Natural killer cell treated with Interleukin-12 subunit alpha and Interleukin-12 subunit beta and Interleukin-15 and Interleukin-18, amount 100 ng/mL, for 72 hours (primary cell): ENCODE measurements at regions not wholly inside any gene's neighbourhood (a gene's known extent, or its start where the extent isn't known, plus 50 kb on each side); places are given as distances from the start of the nearest gene placed in this dataset.

Source experiments
- ATAC-seq, 2 donors: fragments of 150-1000 bp; cut with Tn5 transposase in 1 of 2; sonication (Bioruptor Pico), chemical (Tn5 transposase) in 1 of 2; 2 replicates each; pipeline ENCODE4 v1.10.0; 2021
- DNase-seq: peaks from one replicate; pipeline ENCODE4 v3.0.0; 2022; ENCODE audit warnings: low spot score
- H3K27ac Mint-ChIP-seq, 2 donors: 1 replicate in 1 of 2; 2 replicates in 1 of 2; pipeline ENCODE4 v1.8.0; 2022; ENCODE audit warnings: mixed read lengths in 2 of 2, mild to moderate bottlenecking in 1 of 2, moderate library complexity in 1 of 2
- H3K27me3 Mint-ChIP-seq, 2 donors: 1 replicate in 1 of 2; 2 replicates in 1 of 2; pipeline ENCODE4 v1.8.0; 2022; ENCODE audit warnings: mixed read lengths in 2 of 2
- H3K36me3 Mint-ChIP-seq: one replicate; pipeline ENCODE4 v1.8.0; 2022; ENCODE audit warnings: mixed read lengths
- H3K4me1 Mint-ChIP-seq, 2 donors: 1 replicate in 1 of 2; 2 replicates in 1 of 2; pipeline ENCODE4 v1.8.0; 2022; ENCODE audit warnings: low read depth in 2 of 2, mixed read lengths in 2 of 2, mild to moderate bottlenecking in 1 of 2
- H3K4me3 Mint-ChIP-seq: one replicate; pipeline ENCODE4 v1.8.0; 2022; ENCODE audit warnings: mixed read lengths
- H3K9me3 Mint-ChIP-seq: 2 replicates; pipeline ENCODE4 v1.8.0; 2022; ENCODE audit warnings: mixed read lengths

- peaks cover 5 to 6% of the 10 kb centered on the region in 2 donors for H3K27me3 Mint-ChIP-seq
- H3K4me3 Mint-ChIP-seq, result no peak overlapping the region
- ATAC-seq, result no peak
- no peaks in the 10 kb centered on the region for H3K36me3 Mint-ChIP-seq
- H3K9me3 Mint-ChIP-seq, result no peaks in the 10 kb centered on the region
- no peak for DNase-seq
- no peak overlapping the region for H3K27ac Mint-ChIP-seq
- no peaks in the 10 kb centered on the region for H3K4me1 Mint-ChIP-seq
These were observed 157.6 kb downstream of the RAB38 start for GRCh38 chr11:88017666-88018065.

GRCh38 chr11:88016392-88017170 is 158.7 kb downstream of the RAB38 start:
- no peaks in the 10 kb centered on the region for H3K4me1 Mint-ChIP-seq
- H3K36me3 Mint-ChIP-seq, result no peaks in the 10 kb centered on the region
- H3K27me3 Mint-ChIP-seq, result peaks cover 4 to 5% of the 10 kb centered on the region in 2 donors
- ATAC-seq, result peak; percentile 72 to 81
- H3K4me3 Mint-ChIP-seq, result no peak overlapping the region
- H3K27ac Mint-ChIP-seq, result no peak overlapping the region
- no peaks in the 10 kb centered on the region for H3K9me3 Mint-ChIP-seq
- DNase-seq, result peak; percentile 77

DNA sequence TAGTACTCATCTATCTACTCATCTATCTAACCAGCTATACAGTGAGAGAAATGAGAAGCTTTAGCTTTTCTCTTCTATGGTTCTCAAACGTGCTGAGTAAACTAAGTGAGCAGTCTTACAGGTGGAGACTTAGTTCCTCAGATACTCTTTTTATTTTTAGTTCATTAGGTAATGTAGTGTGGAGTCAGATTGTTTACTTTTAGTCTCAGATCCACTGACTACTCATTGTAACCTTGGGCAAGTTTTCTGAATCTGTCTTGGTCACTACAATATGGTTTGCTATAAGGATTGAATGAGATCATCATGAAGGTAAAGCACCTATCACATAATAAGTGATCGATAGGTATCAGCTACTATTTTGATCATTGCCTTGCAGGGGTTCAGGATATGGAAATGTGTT is 160.1 kb downstream of the RAB38 start:
- H3K36me3 Mint-ChIP-seq, result no peaks in the 10 kb centered on the region
- H3K9me3 Mint-ChIP-seq, result no peaks in the 10 kb centered on the region
- DNase-seq (no peak), ATAC-seq (no peak)
- no peak overlapping the region for H3K4me3 Mint-ChIP-seq
- H3K27ac Mint-ChIP-seq, result no peak overlapping the region
- H3K27me3 Mint-ChIP-seq, result peaks cover 4 to 5% of the 10 kb centered on the region in 2 donors
- no peaks in the 10 kb centered on the region for H3K4me1 Mint-ChIP-seq

DNA sequence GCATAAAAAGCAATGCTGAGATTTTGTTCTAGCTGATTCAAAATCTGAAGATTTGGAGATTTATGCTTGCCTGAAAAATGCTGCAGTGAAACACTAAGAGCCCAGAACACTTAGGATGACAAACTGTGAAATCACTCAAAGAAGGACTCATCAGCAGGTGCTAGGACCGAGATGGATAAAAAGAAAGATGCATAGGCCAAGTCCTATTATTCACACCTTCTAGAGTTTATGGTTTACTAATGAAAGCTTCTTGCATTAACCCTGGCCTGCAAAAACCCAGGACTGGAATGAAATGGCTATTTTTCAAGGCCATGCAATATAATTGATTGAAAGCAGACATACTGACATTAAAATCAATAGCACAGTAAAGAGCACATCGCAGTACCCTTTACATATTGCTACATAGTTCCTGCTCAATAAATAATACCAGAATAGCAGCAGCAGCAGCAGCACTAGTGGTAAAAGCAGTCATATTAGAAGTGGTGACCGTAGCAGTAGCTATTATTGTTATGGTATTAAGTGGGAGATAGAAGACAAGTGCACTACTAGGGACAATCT is 161.7 kb downstream of the RAB38 start:
- Mint-ChIP-seq H3K27me3 (peaks cover 4 to 11% of the 10 kb centered on the region in 2 donors), H3K9me3 (no peaks in the 10 kb centered on the region), H3K36me3 (no peaks in the 10 kb centered on the region), H3K4me3 (no peak overlapping the region), H3K27ac (no peak overlapping the region), H3K4me1 (no peaks in the 10 kb centered on the region)
- no peak for ATAC-seq
- DNase-seq, result no peak

DNA sequence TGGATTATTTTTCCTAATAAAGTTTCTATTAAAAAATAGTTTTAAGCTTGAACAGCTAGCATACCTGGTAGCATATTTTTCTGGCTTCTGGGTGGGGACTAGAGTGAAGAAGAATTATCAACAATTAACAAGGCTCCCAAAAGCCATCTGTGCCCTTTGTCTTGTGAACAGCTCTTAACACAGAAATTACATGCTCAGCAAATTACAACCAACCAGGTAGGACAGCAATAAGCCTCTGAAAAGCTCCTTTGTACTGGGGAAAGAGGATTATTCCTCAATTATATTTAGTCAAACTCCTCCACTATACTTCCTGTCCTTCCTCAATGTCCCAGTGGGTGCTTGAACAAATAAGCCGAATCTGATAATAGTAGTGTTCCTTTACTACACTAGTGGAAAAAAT is 162.8 kb downstream of the RAB38 start:
- DNase-seq, result no peak
- Mint-ChIP-seq H3K4me3 (no peak overlapping the region), H3K27ac (no peak overlapping the region), H3K4me1 (no peaks in the 10 kb centered on the region), H3K9me3 (no peaks in the 10 kb centered on the region), H3K27me3 (peaks cover 4 to 11% of the 10 kb centered on the region in 2 donors), H3K36me3 (no peaks in the 10 kb centered on the region)
- no peak for ATAC-seq

DNA sequence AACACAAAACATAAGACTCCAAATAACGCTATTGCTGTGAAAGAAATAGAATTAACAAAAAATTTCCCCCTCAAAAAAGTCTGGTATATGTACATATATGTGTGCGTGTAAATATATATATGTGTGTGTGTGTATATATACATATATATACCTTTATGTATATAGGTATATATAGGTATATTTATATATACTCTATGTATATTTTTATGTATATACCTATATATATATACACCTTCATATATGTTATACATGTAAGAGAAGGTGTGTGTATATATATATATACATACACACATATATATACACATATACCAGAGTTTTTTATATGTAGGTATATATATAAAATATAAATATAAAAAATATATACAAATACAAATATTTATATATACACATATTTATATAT is 199.2 kb downstream of the RAB38 start:
- no peaks in the 10 kb centered on the region for H3K4me1 Mint-ChIP-seq
- no peak for ATAC-seq
- H3K27me3 Mint-ChIP-seq, result peaks cover 0 to 2% of the 10 kb centered on the region in 2 donors
- no peak for DNase-seq
- no peak overlapping the region for H3K27ac Mint-ChIP-seq
- no peak overlapping the region for H3K4me3 Mint-ChIP-seq
- H3K9me3 Mint-ChIP-seq, result no peaks in the 10 kb centered on the region
- H3K36me3 Mint-ChIP-seq, result no peaks in the 10 kb centered on the region

DNA sequence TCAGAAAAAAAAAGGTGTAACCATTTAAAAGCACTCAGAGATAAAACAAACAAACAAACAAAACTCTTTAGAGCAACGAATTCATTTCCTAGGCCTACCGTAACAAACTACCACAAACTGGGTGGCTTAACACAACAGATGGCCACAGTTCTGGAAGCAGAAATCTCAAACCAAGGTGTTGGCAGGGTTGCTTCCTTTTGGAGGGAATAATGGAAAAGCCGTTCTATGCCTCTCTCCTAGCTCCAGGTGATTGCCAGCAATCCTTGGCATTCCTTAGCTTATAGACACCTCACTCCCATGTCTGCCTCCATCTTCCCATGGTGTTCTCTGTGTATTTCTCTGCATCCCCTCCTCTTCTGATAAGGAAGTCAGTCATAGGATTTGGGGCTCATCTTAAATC is 200.4 kb downstream of the RAB38 start:
- H3K9me3 Mint-ChIP-seq, result no peaks in the 10 kb centered on the region
- no peaks in the 10 kb centered on the region for H3K36me3 Mint-ChIP-seq
- DNase-seq (no peak), ATAC-seq (no peak)
- H3K4me3 Mint-ChIP-seq, result no peak overlapping the region
- H3K27me3 Mint-ChIP-seq, result peaks cover 4 to 10% of the 10 kb centered on the region in 2 donors
- H3K4me1 Mint-ChIP-seq, result no peaks in the 10 kb centered on the region
- H3K27ac Mint-ChIP-seq, result no peak overlapping the region

DNA sequence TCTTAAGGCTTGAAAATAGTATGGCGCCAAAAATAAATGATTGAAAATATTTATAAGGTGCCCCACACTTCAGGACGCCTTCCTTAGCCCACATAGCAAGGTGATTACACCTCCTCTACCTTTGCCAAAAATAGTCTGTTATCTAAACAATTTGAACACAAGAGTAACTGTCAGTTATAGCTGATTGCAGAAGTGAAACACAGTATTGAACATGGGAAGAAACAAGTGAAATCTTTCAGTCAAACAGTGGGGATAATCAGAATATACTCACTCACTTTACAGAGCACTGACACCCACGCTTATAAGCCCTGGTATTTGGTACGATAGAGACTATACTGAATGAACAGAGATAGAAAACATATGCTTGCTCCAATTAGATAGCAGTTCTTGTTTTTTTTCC is 203.1 kb downstream of the RAB38 start:
- H3K27me3 Mint-ChIP-seq, result peaks cover 4 to 15% of the 10 kb centered on the region in 2 donors
- DNase-seq (no peak), ATAC-seq (no peak)
- no peak overlapping the region for H3K4me3 Mint-ChIP-seq
- H3K36me3 Mint-ChIP-seq, result no peaks in the 10 kb centered on the region
- no peaks in the 10 kb centered on the region for H3K9me3 Mint-ChIP-seq
- H3K27ac Mint-ChIP-seq, result no peak overlapping the region
- no peaks in the 10 kb centered on the region for H3K4me1 Mint-ChIP-seq

GRCh38 chr11:87971354-87971753 is 203.9 kb downstream of the RAB38 start:
- Mint-ChIP-seq H3K4me1 (no peaks in the 10 kb centered on the region), H3K27me3 (peaks cover 4 to 15% of the 10 kb centered on the region in 2 donors), H3K9me3 (no peaks in the 10 kb centered on the region), H3K4me3 (no peak overlapping the region), H3K36me3 (no peaks in the 10 kb centered on the region), H3K27ac (no peak overlapping the region)
- DNase-seq (no peak), ATAC-seq (no peak)

GRCh38 chr11:87970762-87971161 is 204.5 kb downstream of the RAB38 start:
- H3K4me1 Mint-ChIP-seq, result no peaks in the 10 kb centered on the region
- H3K36me3 Mint-ChIP-seq, result no peaks in the 10 kb centered on the region
- no peaks in the 10 kb centered on the region for H3K9me3 Mint-ChIP-seq
- no peak overlapping the region for H3K27ac Mint-ChIP-seq
- peaks cover 4 to 17% of the 10 kb centered on the region in 2 donors for H3K27me3 Mint-ChIP-seq
- ATAC-seq (no peak), DNase-seq (no peak)
- no peak overlapping the region for H3K4me3 Mint-ChIP-seq

GRCh38 chr11:87967459-87967858 is 207.8 kb downstream of the RAB38 start:
- H3K4me1 Mint-ChIP-seq, result no peaks in the 10 kb centered on the region
- peaks cover 4 to 22% of the 10 kb centered on the region in 2 donors for H3K27me3 Mint-ChIP-seq
- H3K27ac Mint-ChIP-seq, result no peak overlapping the region
- no peaks in the 10 kb centered on the region for H3K9me3 Mint-ChIP-seq
- H3K36me3 Mint-ChIP-seq, result no peaks in the 10 kb centered on the region
- DNase-seq (no peak), ATAC-seq (no peak)
- H3K4me3 Mint-ChIP-seq, result no peak overlapping the region

DNA sequence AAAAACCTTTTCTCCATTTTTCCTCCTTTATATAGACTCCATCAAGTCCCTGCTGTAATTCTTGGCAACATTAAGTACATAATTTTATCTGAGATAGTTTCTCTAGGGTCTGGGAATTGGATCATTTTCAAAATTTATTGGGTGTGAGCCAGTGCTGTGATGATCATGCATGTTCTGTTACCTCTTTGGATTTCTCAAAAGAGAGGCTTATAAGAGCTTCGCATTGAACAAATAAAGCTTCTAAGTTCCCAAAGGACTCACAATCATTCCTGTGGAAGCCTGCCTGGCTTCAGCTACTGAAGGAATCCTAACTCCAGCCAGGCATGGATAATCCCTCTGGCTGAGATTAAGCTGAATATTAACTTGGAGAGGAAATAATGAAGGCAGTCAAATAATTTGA is 208.5 kb downstream of the RAB38 start:
- Mint-ChIP-seq H3K4me3 (no peak overlapping the region), H3K9me3 (no peaks in the 10 kb centered on the region), H3K27ac (no peak overlapping the region), H3K4me1 (no peaks in the 10 kb centered on the region), H3K36me3 (no peaks in the 10 kb centered on the region), H3K27me3 (peaks cover 4 to 22% of the 10 kb centered on the region in 2 donors)
- DNase-seq (no peak), ATAC-seq (no peak)

DNA sequence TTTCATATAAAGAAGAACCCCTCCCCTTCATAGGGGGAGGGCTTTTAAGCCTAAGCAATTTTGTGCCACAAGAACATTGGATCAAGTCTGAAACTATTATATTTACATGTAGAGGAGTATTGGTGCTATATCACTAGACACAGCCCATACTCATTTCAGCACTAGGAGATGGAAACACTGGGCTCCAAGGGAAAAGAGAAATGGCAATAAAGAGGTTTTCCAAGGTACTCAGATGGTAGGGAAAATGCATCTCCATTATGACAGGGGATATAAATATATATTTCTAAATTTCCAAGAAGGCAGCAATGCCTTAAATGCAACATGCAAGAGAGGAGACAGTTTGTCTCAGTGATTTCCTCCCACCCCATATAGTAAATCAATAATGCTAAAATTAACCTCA is 209.0 kb downstream of the RAB38 start:
- H3K4me1 Mint-ChIP-seq, result no peaks in the 10 kb centered on the region
- ATAC-seq (no peak), DNase-seq (no peak)
- no peak overlapping the region for H3K27ac Mint-ChIP-seq
- peaks cover 2 to 22% of the 10 kb centered on the region in 2 donors for H3K27me3 Mint-ChIP-seq
- no peaks in the 10 kb centered on the region for H3K36me3 Mint-ChIP-seq
- H3K4me3 Mint-ChIP-seq, result no peak overlapping the region
- no peaks in the 10 kb centered on the region for H3K9me3 Mint-ChIP-seq

GRCh38 chr11:87961606-87962005 is 213.6 kb downstream of the RAB38 start:
- Mint-ChIP-seq H3K4me1 (no peaks in the 10 kb centered on the region), H3K27me3 (peaks cover 2 to 7% of the 10 kb centered on the region in 2 donors), H3K9me3 (no peaks in the 10 kb centered on the region), H3K27ac (no peak overlapping the region), H3K36me3 (no peaks in the 10 kb centered on the region), H3K4me3 (no peak overlapping the region)
- ATAC-seq, result no peak
- DNase-seq, result no peak
